Activated naive CD4-positive, alpha-beta T cell treated with anti-CD3 and anti-CD28 coated beads, Interleukin-2, amount 10 ng/mL, durations not matched to agents 7 days and 5 days (primary cell): ENCODE measurements at regions not wholly inside any gene's neighbourhood (a gene's known extent, or its start where the extent isn't known, plus 50 kb on each side); places are given as distances from the start of the nearest gene placed in this dataset.

Experiments used
- CTCF ChIA-PET: fragments of 350-600 bp; sonication (Branson Sonifier 250); formaldehyde crosslinking; loops from one replicate; lab custom pipeline; 2021; ENCODE audit warnings: antibody characterized with exemption; lab: Charles Lee
- DNase-seq: peaks from one replicate; pipeline ENCODE4 v3.0.0-alpha.2; 2020
- H3K27ac Mint-ChIP-seq: one replicate; pipeline ENCODE4 v1.8.0; 2021; ENCODE audit warnings: mild to moderate bottlenecking, moderate library complexity, mixed read lengths
- H3K27me3 Mint-ChIP-seq: one replicate; pipeline ENCODE4 v1.8.0; 2021; ENCODE audit warnings: mild to moderate bottlenecking, mixed read lengths
- H3K36me3 Mint-ChIP-seq: one replicate; pipeline ENCODE4 v1.8.0; 2021; ENCODE audit warnings: mixed read lengths
- H3K4me1 Mint-ChIP-seq: one replicate; pipeline ENCODE4 v1.8.0; 2021; ENCODE audit warnings: mixed read lengths
- H3K4me3 Mint-ChIP-seq: one replicate; pipeline ENCODE4 v1.8.0; 2021; ENCODE audit warnings: mild to moderate bottlenecking, moderate library complexity, mixed read lengths
- H3K9me3 Mint-ChIP-seq: one replicate; pipeline ENCODE4 v1.8.0; 2021; ENCODE audit warnings: mixed read lengths

GRCh38 chr4:130393231-130393630, 1297.3 kb downstream of the C4orf33 start:
- Mint-ChIP-seq H3K36me3 (no peaks in the 10 kb centered on the region), H3K4me1 (no peaks in the 10 kb centered on the region), H3K27ac (no peak overlapping the region), H3K4me3 (no peak overlapping the region), H3K9me3 (no peaks in the 10 kb centered on the region), H3K27me3 (no peaks in the 10 kb centered on the region)
- CTCF ChIA-PET = no interaction called here
- DNase-seq = no peak

GRCh38 chr4:130393642-130394041, 1297.7 kb downstream of the C4orf33 start:
- Mint-ChIP-seq H3K4me1 (no peaks in the 10 kb centered on the region), H3K4me3 (no peak overlapping the region), H3K27ac (no peak overlapping the region), H3K36me3 (no peaks in the 10 kb centered on the region), H3K27me3 (no peaks in the 10 kb centered on the region), H3K9me3 (no peaks in the 10 kb centered on the region)
- CTCF ChIA-PET = no interaction called here
- no peak for DNase-seq

GRCh38 chr4:130395871-130396270, 1299.9 kb downstream of the C4orf33 start:
- Mint-ChIP-seq H3K4me3 (no peak overlapping the region), H3K27ac (no peak overlapping the region), H3K4me1 (no peaks in the 10 kb centered on the region), H3K36me3 (no peaks in the 10 kb centered on the region), H3K9me3 (no peaks in the 10 kb centered on the region), H3K27me3 (no peaks in the 10 kb centered on the region)
- no peak for DNase-seq
- CTCF ChIA-PET = no interaction called here

- Mint-ChIP-seq H3K4me3 (no peak overlapping the region), H3K27ac (no peak overlapping the region), H3K4me1 (no peaks in the 10 kb centered on the region), H3K36me3 (no peaks in the 10 kb centered on the region), H3K27me3 (no peaks in the 10 kb centered on the region), H3K9me3 (no peaks in the 10 kb centered on the region)
- CTCF ChIA-PET = no interaction called here
- DNase-seq = no peak
These were observed 1307.3 kb downstream of the C4orf33 start for GRCh38 chr4:130403221-130403620.

GRCh38 chr4:130416228-130416627, 1320.3 kb downstream of the C4orf33 start:
- Mint-ChIP-seq H3K9me3 (peaks cover 8% of the 10 kb centered on the region), H3K27me3 (no peaks in the 10 kb centered on the region), H3K36me3 (no peaks in the 10 kb centered on the region), H3K4me3 (no peak overlapping the region), H3K27ac (no peak overlapping the region), H3K4me1 (no peaks in the 10 kb centered on the region)
- CTCF ChIA-PET = no interaction called here
- no peak for DNase-seq

GRCh38 chr4:130419211-130419975, 1323.4 kb downstream of the C4orf33 start:
- Mint-ChIP-seq H3K4me1 (no peaks in the 10 kb centered on the region), H3K36me3 (no peaks in the 10 kb centered on the region), H3K4me3 (no peak overlapping the region), H3K27me3 (no peaks in the 10 kb centered on the region), H3K27ac (no peak overlapping the region), H3K9me3 (no peaks in the 10 kb centered on the region)
- DNase-seq = no peak
- CTCF ChIA-PET = no interaction called here

- no peaks in the 10 kb centered on the region for H3K9me3 Mint-ChIP-seq
- CTCF ChIA-PET = no interaction called here
- H3K27ac Mint-ChIP-seq = no peak overlapping the region
These were observed 1326.3 kb downstream of the C4orf33 start for GRCh38 chr4:130422261-130422660.

GRCh38 chr4:130424211-130424610, 1328.3 kb downstream of the C4orf33 start:
- CTCF ChIA-PET = no interaction called here
- no peaks in the 10 kb centered on the region for H3K27me3 Mint-ChIP-seq
- no peak overlapping the region for H3K4me3 Mint-ChIP-seq
- no peaks in the 10 kb centered on the region for H3K4me1 Mint-ChIP-seq
- no peaks in the 10 kb centered on the region for H3K9me3 Mint-ChIP-seq
- H3K36me3 Mint-ChIP-seq = no peaks in the 10 kb centered on the region
- H3K27ac Mint-ChIP-seq = no peak overlapping the region
- DNase-seq = no peak

More at GRCh38 chr4:130422261-130422660, 1326.3 kb downstream of the C4orf33 start:
- DNase-seq = no peak
- Mint-ChIP-seq H3K4me1 (no peaks in the 10 kb centered on the region), H3K4me3 (no peak overlapping the region), H3K36me3 (no peaks in the 10 kb centered on the region), H3K27me3 (no peaks in the 10 kb centered on the region)

- CTCF ChIA-PET = no interaction called here
- H3K27ac Mint-ChIP-seq = no peak overlapping the region
- peaks cover 14% of the 10 kb centered on the region for H3K9me3 Mint-ChIP-seq
- H3K4me1 Mint-ChIP-seq = no peaks in the 10 kb centered on the region
- H3K27me3 Mint-ChIP-seq = no peaks in the 10 kb centered on the region
- DNase-seq = no peak
- no peak overlapping the region for H3K4me3 Mint-ChIP-seq
- no peaks in the 10 kb centered on the region for H3K36me3 Mint-ChIP-seq
These were observed 1336.3 kb downstream of the C4orf33 start for GRCh38 chr4:130432289-130432688.

GRCh38 chr4:130449741-130450140, 1353.8 kb downstream of the C4orf33 start:
- Mint-ChIP-seq H3K9me3 (no peaks in the 10 kb centered on the region), H3K4me3 (no peak overlapping the region), H3K4me1 (no peaks in the 10 kb centered on the region), H3K36me3 (no peaks in the 10 kb centered on the region), H3K27ac (no peak overlapping the region), H3K27me3 (no peaks in the 10 kb centered on the region)
- no peak for DNase-seq
- CTCF ChIA-PET = no interaction called here

- CTCF ChIA-PET = no interaction called here
- Mint-ChIP-seq H3K27me3 (no peaks in the 10 kb centered on the region), H3K27ac (no peak overlapping the region), H3K36me3 (no peaks in the 10 kb centered on the region), H3K4me1 (no peaks in the 10 kb centered on the region), H3K9me3 (peaks cover 4% of the 10 kb centered on the region), H3K4me3 (no peak overlapping the region)
- DNase-seq = no peak
These were observed 1372.4 kb downstream of the C4orf33 start for GRCh38 chr4:130468340-130468739.

GRCh38 chr4:130478406-130478805, 1382.5 kb downstream of the C4orf33 start:
- H3K4me3 Mint-ChIP-seq = no peak overlapping the region
- H3K36me3 Mint-ChIP-seq = no peaks in the 10 kb centered on the region
- no peak for DNase-seq
- no peak overlapping the region for H3K27ac Mint-ChIP-seq
- H3K4me1 Mint-ChIP-seq = no peaks in the 10 kb centered on the region
- CTCF ChIA-PET = no interaction called here
- peaks cover 2% of the 10 kb centered on the region for H3K9me3 Mint-ChIP-seq
- H3K27me3 Mint-ChIP-seq = no peaks in the 10 kb centered on the region

- Mint-ChIP-seq H3K9me3 (peaks cover 2% of the 10 kb centered on the region), H3K27ac (no peak overlapping the region), H3K4me1 (no peaks in the 10 kb centered on the region), H3K27me3 (no peaks in the 10 kb centered on the region), H3K36me3 (no peaks in the 10 kb centered on the region), H3K4me3 (no peak overlapping the region)
- CTCF ChIA-PET = no interaction called here
- DNase-seq = no peak
These were observed 1383.1 kb downstream of the C4orf33 start for GRCh38 chr4:130479020-130479419.

GRCh38 chr4:130479674-130480073, 1383.7 kb downstream of the C4orf33 start:
- Mint-ChIP-seq H3K27me3 (no peaks in the 10 kb centered on the region), H3K4me3 (no peak overlapping the region), H3K36me3 (no peaks in the 10 kb centered on the region), H3K4me1 (no peaks in the 10 kb centered on the region), H3K27ac (no peak overlapping the region), H3K9me3 (peaks cover 2% of the 10 kb centered on the region)
- DNase-seq = no peak
- CTCF ChIA-PET = no interaction called here

GRCh38 chr4:130484826-130485225, 1388.9 kb downstream of the C4orf33 start:
- H3K4me3 Mint-ChIP-seq = no peak overlapping the region
- CTCF ChIA-PET = no interaction called here
- H3K27ac Mint-ChIP-seq = no peak overlapping the region
- no peaks in the 10 kb centered on the region for H3K27me3 Mint-ChIP-seq
- H3K4me1 Mint-ChIP-seq = no peaks in the 10 kb centered on the region
- DNase-seq = no peak
- H3K9me3 Mint-ChIP-seq = no peaks in the 10 kb centered on the region
- no peaks in the 10 kb centered on the region for H3K36me3 Mint-ChIP-seq
